GM10266 (cell line): ENCODE measurements at regions not wholly inside any gene's neighbourhood (a gene's known extent, or its start where the extent isn't known, plus 50 kb on each side); places are given as distances from the start of the nearest gene placed in this dataset.
"Not testable (repeated sequence)": the region's sequence is repeated elsewhere in the genome, so short reads cannot be mapped to it uniquely, and the experiment has no call there.

ENCODE experiments used
- DNase-seq: peaks from one replicate; pipeline ENCODE4 v3.0.0; 2012; ENCODE audit errors: extremely low spot score
- CTCF ChIP-seq: IDR thresholded peaks from 2 replicates; pipeline ENCODE4 v1.5.1; 2012; ENCODE audit warnings: mild to moderate bottlenecking, low read depth; ENCODE audit not compliant: control insufficient read depth, insufficient read depth; ENCODE audit errors: missing control alignments

DNA sequence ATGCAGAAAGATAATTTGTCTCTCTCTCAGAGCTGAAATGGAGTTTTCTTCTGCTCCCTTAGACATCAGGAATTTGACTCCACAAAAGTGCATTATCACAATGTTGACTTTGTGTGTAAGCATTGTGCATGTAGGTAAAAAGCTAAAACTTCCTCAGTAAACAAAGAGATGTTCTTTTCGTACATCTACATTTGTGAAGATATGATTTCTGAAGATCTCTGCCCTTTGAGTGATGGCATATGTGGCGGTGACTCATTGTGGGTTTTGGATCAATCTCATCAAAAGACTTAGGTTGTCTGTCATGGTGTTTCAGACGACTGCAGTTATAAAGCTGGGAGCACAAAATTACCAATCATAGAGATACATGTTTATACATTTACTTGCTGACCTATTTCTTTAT lies 411.4 kb upstream of the LMO3 start:
- TF ChIP-seq CTCF = no peak
- DNase-seq = no peak

GRCh38 chr12:17016116-17016864 lies 410.3 kb upstream of the LMO3 start:
- no peak for DNase-seq
- no peak for TF ChIP-seq CTCF

GRCh38 chr12:17015501-17015900 lies 409.5 kb upstream of the LMO3 start:
- no peak for TF ChIP-seq CTCF

DNA sequence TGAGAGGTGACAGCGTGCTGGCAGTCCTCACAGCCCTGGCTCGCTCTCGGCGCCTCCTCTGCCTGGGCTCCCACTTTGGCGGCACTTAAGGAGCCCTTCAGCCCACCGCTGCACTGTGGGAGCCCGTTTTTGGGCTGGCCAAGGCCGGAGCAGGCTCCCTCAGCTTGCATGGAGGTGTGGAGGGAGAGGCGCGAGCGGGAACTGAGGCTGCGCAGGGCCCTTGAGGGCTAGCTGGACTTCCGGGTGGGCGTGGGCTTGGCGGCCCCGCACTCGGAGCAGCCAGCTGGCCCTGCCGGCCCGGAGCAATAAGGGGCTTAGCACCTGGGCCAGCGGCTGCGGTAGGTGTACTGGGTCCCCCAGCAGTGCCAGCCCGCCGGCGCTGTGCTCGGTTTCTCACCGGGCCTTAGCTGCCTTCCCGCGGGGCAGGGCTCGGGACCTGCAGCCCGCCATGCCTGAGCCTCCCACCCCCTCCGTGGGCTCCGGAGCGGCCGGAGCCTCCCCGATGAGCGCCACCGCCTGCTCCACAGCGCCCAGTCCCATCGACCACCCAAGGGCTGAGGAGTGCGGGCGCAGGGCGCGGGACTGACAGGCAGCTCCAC lies 401.6 kb upstream of the LMO3 start:
- DNase-seq = not testable (repeated sequence)

More at GRCh38 chr12:17015501-17015900, 409.5 kb upstream of the LMO3 start:
- DNase-seq = no peak

DNA sequence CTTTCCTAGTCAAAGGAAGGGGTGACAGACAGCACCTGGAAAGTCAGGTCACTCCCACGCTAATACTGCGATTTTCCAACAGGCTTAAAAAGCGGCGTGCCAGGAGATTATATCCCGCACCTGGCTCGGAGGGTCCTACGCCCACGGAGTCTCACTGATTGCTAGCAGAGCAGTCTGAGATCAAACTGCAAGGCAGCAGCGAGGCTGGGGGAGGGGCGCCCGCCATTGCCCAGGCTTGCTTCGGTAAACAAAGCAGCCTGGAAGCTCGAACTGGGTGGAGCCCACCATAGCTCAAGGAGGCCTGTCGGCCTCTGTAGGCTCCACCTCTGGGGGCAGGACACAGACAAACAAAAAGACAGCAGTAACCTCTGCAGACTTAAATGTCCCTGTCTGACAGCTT lies 392.6 kb upstream of the LMO3 start:
- not testable (repeated sequence) for DNase-seq

- no peak for DNase-seq
- TF ChIP-seq CTCF = no peak
Observed at GRCh38 chr12:16984484-16984883, 378.5 kb upstream of the LMO3 start.

- TF ChIP-seq CTCF = no peak
- no peak for DNase-seq
Observed at GRCh38 chr12:16972923-16973770, 367.2 kb upstream of the LMO3 start.

DNA sequence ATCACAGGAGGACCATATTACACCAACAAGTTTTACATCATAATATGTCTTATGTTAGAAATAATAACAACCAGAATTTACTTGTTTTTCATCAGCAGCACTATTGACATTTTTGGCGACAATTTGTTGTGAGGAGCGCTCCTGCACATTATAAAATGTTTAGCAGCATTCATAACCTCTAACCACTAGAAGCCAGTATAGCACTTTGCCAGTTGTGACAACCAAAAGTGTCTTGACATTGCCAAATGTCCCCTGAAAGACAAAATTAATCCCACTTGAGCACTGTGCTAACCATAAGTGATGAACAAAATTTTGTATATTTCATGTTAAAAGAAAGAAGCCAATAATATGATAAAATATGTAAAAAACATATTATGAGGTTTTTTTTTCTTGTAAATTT lies 356.9 kb upstream of the LMO3 start:
- DNase-seq = no peak
- TF ChIP-seq CTCF = no peak
